GM23338 (cell line): ENCODE measurements at regions not wholly inside any gene's neighbourhood (a gene's known extent, or its start where the extent isn't known, plus 50 kb on each side); places are given as distances from the start of the nearest gene placed in this dataset.

Experiments
- CREB1 ChIP-seq: fragments of 250-450 bp; sonication (Bioruptor Pico); IDR thresholded peaks from 2 replicates; pipeline ENCODE4 v1.5.0; 2020; ENCODE audit warnings: low read depth, mild to moderate bottlenecking, moderate library complexity
- POLR2AphosphoS5 ChIP-seq: IDR thresholded peaks from 2 replicates; pipeline ENCODE4 v1.6.1; 2016; ENCODE audit warnings: antibody characterized with exemption, low read depth
- TF ChIP-seq, protein P1 (sequence below), 2 experiments: fragments of 200-600 bp in 1 of 2; sonication (generic) in 1 of 2; conservative IDR thresholded peaks; 2 replicates each; pipeline versions ENCODE4 v1.5.1 to v1.6.1; 2016 to 2017; ENCODE audit warnings: antibody characterized with exemption in 2 of 2, low read depth in 2 of 2, mild to moderate bottlenecking in 2 of 2, moderate library complexity in 1 of 2

DNA sequence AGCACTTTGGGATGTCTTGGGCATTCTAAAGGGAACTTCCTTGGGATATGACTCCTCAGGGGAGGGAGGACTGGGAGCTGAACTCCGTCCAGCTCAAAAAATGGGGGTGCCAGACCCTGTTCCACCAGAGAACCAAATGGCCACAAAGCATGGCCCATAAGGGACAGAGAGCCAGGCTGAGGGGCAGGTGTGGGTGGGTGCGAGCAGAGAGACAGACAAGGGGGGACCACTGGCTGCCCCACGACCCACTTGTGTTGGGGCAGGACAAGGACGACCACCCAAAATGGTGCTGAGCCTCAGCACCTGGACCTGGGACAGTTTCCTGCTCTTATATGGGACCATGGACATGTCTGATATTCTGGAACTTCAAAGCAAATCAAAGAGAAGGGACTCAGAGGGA, 148.2 kb upstream of the MLN start:
- TF ChIP-seq, protein P1, sequence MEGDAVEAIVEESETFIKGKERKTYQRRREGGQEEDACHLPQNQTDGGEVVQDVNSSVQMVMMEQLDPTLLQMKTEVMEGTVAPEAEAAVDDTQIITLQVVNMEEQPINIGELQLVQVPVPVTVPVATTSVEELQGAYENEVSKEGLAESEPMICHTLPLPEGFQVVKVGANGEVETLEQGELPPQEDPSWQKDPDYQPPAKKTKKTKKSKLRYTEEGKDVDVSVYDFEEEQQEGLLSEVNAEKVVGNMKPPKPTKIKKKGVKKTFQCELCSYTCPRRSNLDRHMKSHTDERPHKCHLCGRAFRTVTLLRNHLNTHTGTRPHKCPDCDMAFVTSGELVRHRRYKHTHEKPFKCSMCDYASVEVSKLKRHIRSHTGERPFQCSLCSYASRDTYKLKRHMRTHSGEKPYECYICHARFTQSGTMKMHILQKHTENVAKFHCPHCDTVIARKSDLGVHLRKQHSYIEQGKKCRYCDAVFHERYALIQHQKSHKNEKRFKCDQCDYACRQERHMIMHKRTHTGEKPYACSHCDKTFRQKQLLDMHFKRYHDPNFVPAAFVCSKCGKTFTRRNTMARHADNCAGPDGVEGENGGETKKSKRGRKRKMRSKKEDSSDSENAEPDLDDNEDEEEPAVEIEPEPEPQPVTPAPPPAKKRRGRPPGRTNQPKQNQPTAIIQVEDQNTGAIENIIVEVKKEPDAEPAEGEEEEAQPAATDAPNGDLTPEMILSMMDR (conservative IDR thresholded peaks at IDR 0.05; ENCODE audit: low read depth in 2 of 2) = no peak
- TF ChIP-seq POLR2AphosphoS5 (no peak), CREB1 (CRISPR knock-in tag) (no peak)
